ENCODE measurements at regions not wholly inside any gene's neighbourhood (a gene's known extent, or its start where the extent isn't known, plus 50 kb on each side); places are given as distances from the start of the nearest gene placed in this dataset.

GRCh38 chr1:99472893-99473292 is 173.0 kb upstream of the PALMD start:
- Histone ChIP-seq H3K4me2 (ENCODE audit: low read depth, low read length) (no peak overlapping the region), H3K4me1 (ENCODE audit: insufficient read depth, low read length) (no peaks in the 10 kb centered on the region), H3K79me2 (ENCODE audit: insufficient read depth, low read length) (no peaks in the 10 kb centered on the region), H3K4me3 (replicated peaks in 1 of 3; ENCODE audit: insufficient read depth in 1 of 3, low read depth in 2 of 3, low read length in 3 of 3) (no peak overlapping the region), H3K27me3 (ENCODE audit: control insufficient read depth in 1 of 2, insufficient read depth in 2 of 2, low read length in 2 of 2) (no peaks in the 10 kb centered on the region), H3K9ac (ENCODE audit: insufficient read depth, low read depth, low read length) (no peak overlapping the region), H3K27ac (ENCODE audit: extremely low read length, insufficient read depth, low read length) (no peak overlapping the region), H2AFZ (ENCODE audit: low read length) (no peak overlapping the region), H4K20me1 (ENCODE audit: insufficient read depth, low read length) (no peaks in the 10 kb centered on the region), H3K36me3 (replicated peaks in 1 of 2; ENCODE audit: control insufficient read depth in 1 of 2, insufficient read depth in 2 of 2, low read length in 2 of 2) (no peaks in the 10 kb centered on the region), H3K9me3 (ENCODE audit: low read length) (no peaks in the 10 kb centered on the region)
- WGBS (ENCODE audit: low lambda C conversion rate) = 34% methylated on average over 4 of the region's 4 CpGs
- TF ChIP-seq NFIC (IDR thresholded peaks at IDR 0.05; ENCODE audit: low read length) = no peak
- no peak for TF ChIP-seq ZNF367 (CRISPR knock-in tag; IDR thresholded peaks at IDR 0.05; ENCODE audit: borderline replicate concordance)
- no peak for TF ChIP-seq ZNF570 (CRISPR knock-in tag; IDR thresholded peaks at IDR 0.05; ENCODE audit: borderline replicate concordance)
- TF ChIP-seq MBNL3 (CRISPR knock-in tag; conservative IDR thresholded peaks at IDR 0.05) = no peak
- TF ChIP-seq REST (IDR thresholded peaks at IDR 0.05; ENCODE audit: borderline replicate concordance in 1 of 2, low read depth in 1 of 2, low read length in 2 of 2) = no peak
- TF ChIP-seq YY1 (IDR thresholded peaks at IDR 0.05; ENCODE audit: insufficient read depth, insufficient replicate concordance, low read depth, low read length) = no peak
- TF ChIP-seq ZNF451 (CRISPR knock-in tag; IDR thresholded peaks at IDR 0.05) = no peak
- TF ChIP-seq TBP (CRISPR knock-in tag; IDR thresholded peaks at IDR 0.05) = no peak
- TF ChIP-seq ZNF225 (CRISPR knock-in tag; IDR thresholded peaks at IDR 0.05) = no peak
- no peak for TF ChIP-seq KLF12 (CRISPR knock-in tag; IDR thresholded peaks at IDR 0.05; ENCODE audit: borderline replicate concordance)
- FAIRE-seq = no peak
- DNase-seq (ENCODE audit: low spot score) = no peak
- in situ Hi-C loops (cut with HindIII; ENCODE audit: extremely low pct_ligation_motif_present, low pct_unique_long_range_greater_than_20kb) = no loop called here
- BruUV-seq (replicated peaks) = no TSS peak
- CTCF ChIA-PET (ENCODE audit: low intra/inter-chr PET ratio, low total read pairs) = no interaction called here
- ATAC-seq = no peak
- intact Hi-C loops (cut with micrococcal nuclease; ENCODE audit: unreplicated experiment) = no loop called here
- POLR2A ChIA-PET = no interaction called here
